HFFc6 (cell line): ENCODE measurements at regions not wholly inside any gene's neighbourhood (a gene's known extent, or its start where the extent isn't known, plus 50 kb on each side); places are given as distances from the start of the nearest gene placed in this dataset.

ENCODE experiments used
- DNase-seq: peaks from one replicate; pipeline ENCODE4 v3.0.0-alpha.2; 2018
- H3K27ac Mint-ChIP-seq: 2 replicates; pipeline ENCODE4 v1.8.0; 2020; ENCODE audit warnings: mild to moderate bottlenecking, mixed read lengths
- H3K27me3 Mint-ChIP-seq: 2 replicates; pipeline ENCODE4 v1.8.0; 2021; ENCODE audit warnings: mild to moderate bottlenecking, moderate library complexity, mixed read lengths; ENCODE audit not compliant: insufficient read depth
- H3K36me3 Mint-ChIP-seq: 2 replicates; pipeline ENCODE4 v1.8.0; 2021; ENCODE audit warnings: low read depth, mixed read lengths
- H3K4me1 Mint-ChIP-seq: 2 replicates; pipeline ENCODE4 v1.8.0; 2020; ENCODE audit warnings: low read depth, mixed read lengths
- H3K4me3 Mint-ChIP-seq: 2 replicates; pipeline ENCODE4 v1.8.0; 2020; ENCODE audit warnings: mild to moderate bottlenecking, moderate library complexity, mixed read lengths
- H3K9me3 Mint-ChIP-seq: 2 replicates; pipeline ENCODE4 v1.8.0; 2020; ENCODE audit warnings: mild to moderate bottlenecking, mixed read lengths
- CTCF ChIP-seq: fragments of 200-600 bp; sonication (generic); IDR thresholded peaks from 2 replicates; pipeline ENCODE4 v1.5.0; 2021; ENCODE audit warnings: antibody characterized with exemption, mild to moderate bottlenecking

DNA sequence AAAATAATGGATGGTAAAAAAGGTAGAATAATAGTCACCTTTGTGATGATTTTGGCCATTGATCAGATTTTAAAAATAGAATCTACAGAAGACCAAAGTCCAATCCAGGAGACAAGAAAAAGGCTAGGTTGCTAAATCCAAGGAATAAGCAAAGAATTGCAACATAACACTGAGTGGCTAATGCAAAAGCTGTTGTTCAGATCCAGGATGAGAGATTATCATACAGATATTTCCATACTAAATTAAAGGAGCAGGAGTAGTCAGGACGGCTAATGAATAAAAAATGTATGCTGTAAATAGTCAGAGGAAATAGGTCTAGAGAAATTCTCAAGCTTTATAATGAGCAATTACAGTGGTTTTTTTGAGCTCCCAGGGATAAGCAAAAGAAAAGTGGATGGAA, 745.9 kb upstream of the ACVR2A start:
- Mint-ChIP-seq H3K27ac (no peak overlapping the region), H3K4me3 (no peak overlapping the region), H3K9me3 (peaks cover 43% of the 10 kb centered on the region), H3K27me3 (no peaks in the 10 kb centered on the region), H3K4me1 (no peaks in the 10 kb centered on the region), H3K36me3 (no peaks in the 10 kb centered on the region)
- DNase-seq, result no peak
- TF ChIP-seq CTCF, result no peak

- no peak overlapping the region for H3K27ac Mint-ChIP-seq
- no peaks in the 10 kb centered on the region for H3K4me1 Mint-ChIP-seq
- H3K9me3 Mint-ChIP-seq, result peaks cover 34% of the 10 kb centered on the region
- H3K27me3 Mint-ChIP-seq, result no peaks in the 10 kb centered on the region
- no peak overlapping the region for H3K4me3 Mint-ChIP-seq
- TF ChIP-seq CTCF, result no peak
- no peak for DNase-seq
- H3K36me3 Mint-ChIP-seq, result no peaks in the 10 kb centered on the region
Observed at GRCh38 chr2:147097747-147098146, 747.1 kb upstream of the ACVR2A start.

GRCh38 chr2:147096671-147097070, 748.2 kb upstream of the ACVR2A start:
- Mint-ChIP-seq H3K36me3 (no peaks in the 10 kb centered on the region), H3K9me3 (peaks cover 30% of the 10 kb centered on the region)

GRCh38 chr2:147095376-147095775, 749.5 kb upstream of the ACVR2A start:
- no peak for TF ChIP-seq CTCF
- H3K4me3 Mint-ChIP-seq, result no peak overlapping the region
- no peak overlapping the region for H3K27ac Mint-ChIP-seq
- no peaks in the 10 kb centered on the region for H3K27me3 Mint-ChIP-seq
- no peak for DNase-seq
- H3K36me3 Mint-ChIP-seq, result no peaks in the 10 kb centered on the region
- H3K9me3 Mint-ChIP-seq, result peaks cover 27% of the 10 kb centered on the region
- no peaks in the 10 kb centered on the region for H3K4me1 Mint-ChIP-seq

More at GRCh38 chr2:147096671-147097070, 748.2 kb upstream of the ACVR2A start:
- H3K4me1 Mint-ChIP-seq, result no peaks in the 10 kb centered on the region
- H3K27ac Mint-ChIP-seq, result no peak overlapping the region
- H3K27me3 Mint-ChIP-seq, result no peaks in the 10 kb centered on the region
- TF ChIP-seq CTCF, result no peak
- no peak overlapping the region for H3K4me3 Mint-ChIP-seq
- no peak for DNase-seq

DNA sequence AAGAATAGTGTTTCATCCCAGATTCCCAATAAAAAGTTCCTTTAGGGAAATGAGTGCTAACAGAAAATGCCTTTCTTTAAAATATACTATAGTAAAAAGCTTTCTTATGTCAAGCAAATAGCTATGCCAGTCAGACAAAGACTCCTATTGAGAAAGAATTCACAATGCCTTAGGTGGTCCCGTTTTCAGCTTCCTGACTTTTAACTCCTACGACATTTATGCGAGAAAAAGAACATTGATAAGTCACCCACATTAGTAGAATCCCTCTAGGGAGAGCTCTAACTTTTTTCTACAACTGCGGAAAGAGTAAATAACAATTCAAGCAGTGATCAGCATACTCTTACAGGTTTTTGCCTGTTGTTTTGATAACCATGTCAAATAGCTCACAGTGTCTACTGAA, 750.8 kb upstream of the ACVR2A start:
- no peaks in the 10 kb centered on the region for H3K36me3 Mint-ChIP-seq
- no peak overlapping the region for H3K4me3 Mint-ChIP-seq
- no peaks in the 10 kb centered on the region for H3K27me3 Mint-ChIP-seq
- H3K27ac Mint-ChIP-seq, result no peak overlapping the region
- peaks cover 32% of the 10 kb centered on the region for H3K9me3 Mint-ChIP-seq
- no peaks in the 10 kb centered on the region for H3K4me1 Mint-ChIP-seq
- DNase-seq, result no peak
- TF ChIP-seq CTCF, result no peak

DNA sequence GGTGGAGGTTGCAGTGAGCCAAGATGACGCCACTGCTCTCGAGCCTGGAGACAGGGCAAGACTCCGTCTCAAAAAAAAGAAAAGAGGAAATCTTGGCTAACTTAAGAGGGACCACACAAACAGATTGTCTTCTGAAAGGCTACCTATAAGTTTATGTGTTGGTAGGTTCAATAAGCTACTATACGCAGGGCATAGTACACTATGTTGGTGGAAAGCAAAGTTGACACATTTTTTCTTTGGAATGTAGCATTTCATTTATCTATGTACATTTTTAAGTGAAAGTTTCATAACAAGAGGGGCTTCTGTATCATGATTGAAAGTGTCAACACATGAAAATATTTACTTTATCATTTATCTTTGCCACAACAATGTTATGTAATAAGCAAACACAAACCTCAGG, 752.6 kb upstream of the ACVR2A start:
- no peak overlapping the region for H3K27ac Mint-ChIP-seq
- H3K36me3 Mint-ChIP-seq, result no peaks in the 10 kb centered on the region
- H3K4me1 Mint-ChIP-seq, result no peaks in the 10 kb centered on the region
- DNase-seq, result no peak
- no peak for TF ChIP-seq CTCF
- H3K4me3 Mint-ChIP-seq, result no peak overlapping the region
- no peaks in the 10 kb centered on the region for H3K27me3 Mint-ChIP-seq
- peaks cover 40% of the 10 kb centered on the region for H3K9me3 Mint-ChIP-seq
